PFSK-1 (cell line): ENCODE measurements at regions not wholly inside any gene's neighbourhood (a gene's known extent, or its start where the extent isn't known, plus 50 kb on each side); places are given as distances from the start of the nearest gene placed in this dataset.

Source experiments
- FOXP2 ChIP-seq: optimal IDR thresholded peaks from 2 replicates; pipeline ENCODE3; 2011; ENCODE audit warnings: borderline replicate concordance, control low read depth, inconsistent platforms; ENCODE audit not compliant: insufficient read depth; ENCODE audit errors: extremely low read length, extremely low read depth
- POLR2AphosphoS5 ChIP-seq: IDR thresholded peaks from 2 replicates; pipeline ENCODE4 v1.6.1; 2012; ENCODE audit warnings: low read depth, mild to moderate bottlenecking, control low read depth, low read length, moderate library complexity
- REST ChIP-seq, 2 experiments: IDR thresholded peaks; 2 replicates each; pipeline versions ENCODE4 v1.6.1 to v1.8.0; 2011 to 2012; ENCODE audit warnings: low read depth in 2 of 2, low read length in 2 of 2, control low read depth in 1 of 2, inconsistent platforms in 1 of 2, mild to moderate bottlenecking in 1 of 2, moderate library complexity in 1 of 2; ENCODE audit not compliant: insufficient read depth in 1 of 2
- SIN3A ChIP-seq: IDR thresholded peaks from 2 replicates; pipeline ENCODE4 v1.6.1; 2012; ENCODE audit warnings: mild to moderate bottlenecking, low read length, moderate library complexity, borderline replicate concordance; ENCODE audit not compliant: insufficient read depth
- TAF1 ChIP-seq: IDR thresholded peaks from 2 replicates; pipeline ENCODE4 v1.6.1; 2012; ENCODE audit warnings: low read length, control low read depth, borderline replicate concordance; ENCODE audit not compliant: insufficient read depth

- TF ChIP-seq SIN3A (no peak), TAF1 (no peak)
Observed at GRCh38 chr9:27991221-27991620, 417.9 kb upstream of the C9orf72 start.

GRCh38 chr9:28001096-28001495, 427.8 kb upstream of the C9orf72 start:
- TF ChIP-seq REST (IDR thresholded peaks at IDR 0.05; ENCODE audit: insufficient read depth in 1 of 2, low read depth in 2 of 2, low read length in 2 of 2) (no peak), TAF1 (no peak), POLR2AphosphoS5 (no peak)

- TF ChIP-seq TAF1 = no peak
- no peak for TF ChIP-seq POLR2AphosphoS5
- TF ChIP-seq FOXP2 = no peak
- TF ChIP-seq SIN3A = no peak
- no peak for TF ChIP-seq REST (IDR thresholded peaks at IDR 0.05; ENCODE audit: insufficient read depth in 1 of 2, low read depth in 2 of 2, low read length in 2 of 2)
Observed at GRCh38 chr9:28004900-28005299, 431.6 kb upstream of the C9orf72 start.

GRCh38 chr9:28005779-28006178, 432.5 kb upstream of the C9orf72 start:
- TF ChIP-seq POLR2AphosphoS5 = no peak
- TF ChIP-seq FOXP2 = no peak
- no peak for TF ChIP-seq SIN3A
- TF ChIP-seq REST (IDR thresholded peaks at IDR 0.05; ENCODE audit: insufficient read depth in 1 of 2, low read depth in 2 of 2, low read length in 2 of 2) = no peak
- TF ChIP-seq TAF1 = no peak

GRCh38 chr9:28007097-28007817, 434.0 kb upstream of the C9orf72 start:
- TF ChIP-seq FOXP2 (no peak), REST (IDR thresholded peaks at IDR 0.05; ENCODE audit: insufficient read depth in 1 of 2, low read depth in 2 of 2, low read length in 2 of 2) (no peak), TAF1 (no peak), POLR2AphosphoS5 (no peak), SIN3A (no peak)
